NOMO-1 treated with DMSO at 0.1 percent for 48 hours (cell line): ENCODE measurements at regions not wholly inside any gene's neighbourhood (a gene's known extent, or its start where the extent isn't known, plus 50 kb on each side); places are given as distances from the start of the nearest gene placed in this dataset.

ENCODE experiments used
- DNase-seq: peaks from one replicate; lab custom pipeline; 2025; ENCODE audit not compliant: unreplicated experiment; lab: John Stamatoyannopoulos, UW

DNA sequence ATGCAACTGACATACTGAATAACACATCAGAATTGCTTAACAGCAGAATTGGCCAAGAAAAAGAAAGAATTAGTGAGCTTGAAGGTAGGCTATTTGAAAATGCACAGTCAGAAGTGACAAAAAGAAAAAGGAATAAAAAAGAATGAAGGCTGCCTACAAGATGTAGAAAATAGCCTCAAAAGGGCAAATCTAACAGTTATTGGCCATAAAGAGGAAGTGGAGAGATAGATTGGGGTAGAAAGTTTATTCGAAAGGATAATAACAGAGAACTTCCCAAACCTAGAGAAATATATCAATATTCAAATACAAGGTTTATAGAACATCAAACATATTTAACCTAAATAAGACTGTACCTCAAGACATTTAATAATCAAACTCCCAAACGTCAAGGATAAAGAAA is 67.5 kb downstream of the ATP6V1G3 start:
- DNase-seq, result no peak

GRCh38 chr1:198472119-198472518 is 68.4 kb downstream of the ATP6V1G3 start:
- no peak for DNase-seq

GRCh38 chr1:198467907-198468306 is 72.6 kb downstream of the ATP6V1G3 start:
- no peak for DNase-seq

DNA sequence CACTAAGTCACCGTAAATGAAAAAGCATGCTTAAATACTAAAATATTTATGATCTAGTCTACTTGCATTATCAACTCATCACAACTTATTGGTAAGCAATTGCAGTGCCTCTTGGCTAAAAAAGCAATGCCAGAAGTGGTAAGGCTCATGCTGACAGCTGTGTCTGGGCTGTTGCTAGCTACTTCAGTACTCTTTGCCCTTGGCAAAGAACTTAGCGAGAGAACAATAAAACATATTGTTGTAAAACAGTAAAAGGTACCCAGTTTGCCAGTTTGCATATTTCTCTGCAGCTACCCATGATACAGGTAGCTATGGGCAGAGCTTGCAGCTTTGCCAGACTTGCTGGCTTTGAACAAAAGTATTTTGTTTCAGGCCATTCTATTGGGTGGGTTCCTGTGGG is 73.1 kb downstream of the ATP6V1G3 start:
- DNase-seq, result no peak

DNA sequence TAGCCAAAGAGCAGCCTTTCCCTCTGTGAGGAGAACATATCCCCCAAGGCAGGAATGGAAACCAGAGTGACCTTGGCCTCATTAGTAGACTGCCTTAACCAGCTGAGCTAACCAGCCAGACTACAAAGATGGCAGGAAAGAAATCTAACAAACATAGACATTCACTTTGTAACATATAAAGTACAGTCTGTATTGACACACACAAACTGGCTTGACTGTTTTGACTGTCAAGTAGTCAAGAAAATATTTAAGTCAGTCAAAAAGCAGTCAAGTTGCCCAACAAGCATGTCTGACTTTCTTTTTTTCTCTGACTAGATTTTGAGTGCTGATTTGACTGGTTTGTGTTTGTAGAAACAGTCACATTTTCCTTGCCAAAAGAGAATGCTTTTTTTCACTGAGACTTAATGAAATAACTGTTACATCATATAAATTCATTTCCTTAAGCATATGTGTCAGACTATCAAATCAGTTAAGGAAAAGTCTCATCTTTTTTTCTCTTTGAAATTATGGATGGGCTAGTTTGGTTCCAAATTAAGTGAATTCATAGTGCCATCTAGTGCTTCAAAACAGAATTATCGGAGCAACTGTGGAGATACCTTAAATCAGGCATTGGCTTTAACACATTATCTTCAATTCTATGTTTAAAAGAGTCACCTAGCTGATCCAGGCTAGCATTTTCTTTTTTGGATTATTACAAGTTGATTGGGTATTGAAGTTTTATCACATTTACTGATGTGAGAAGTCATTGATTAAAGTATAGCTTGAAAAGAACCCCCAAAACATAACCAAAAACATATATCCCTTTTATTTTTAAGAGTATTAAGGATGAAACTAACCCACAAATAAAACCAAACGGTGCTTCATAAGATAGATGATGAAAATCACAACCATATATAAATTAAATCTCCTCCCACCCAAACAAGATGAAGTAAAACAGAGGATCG is 75.0 kb downstream of the ATP6V1G3 start:
- peak; percentile 51 for DNase-seq

- no peak for DNase-seq
Observed at GRCh38 chr1:198463709-198464108, 76.8 kb downstream of the ATP6V1G3 start.

GRCh38 chr1:198462365-198463019 is 78.0 kb downstream of the ATP6V1G3 start:
- DNase-seq, result no peak

GRCh38 chr1:198455966-198456365 is 84.5 kb downstream of the ATP6V1G3 start:
- no peak for DNase-seq

GRCh38 chr1:198449727-198450433 is 90.6 kb downstream of the ATP6V1G3 start:
- no peak for DNase-seq

GRCh38 chr1:198449261-198449660 is 91.2 kb downstream of the ATP6V1G3 start:
- DNase-seq, result no peak

DNA sequence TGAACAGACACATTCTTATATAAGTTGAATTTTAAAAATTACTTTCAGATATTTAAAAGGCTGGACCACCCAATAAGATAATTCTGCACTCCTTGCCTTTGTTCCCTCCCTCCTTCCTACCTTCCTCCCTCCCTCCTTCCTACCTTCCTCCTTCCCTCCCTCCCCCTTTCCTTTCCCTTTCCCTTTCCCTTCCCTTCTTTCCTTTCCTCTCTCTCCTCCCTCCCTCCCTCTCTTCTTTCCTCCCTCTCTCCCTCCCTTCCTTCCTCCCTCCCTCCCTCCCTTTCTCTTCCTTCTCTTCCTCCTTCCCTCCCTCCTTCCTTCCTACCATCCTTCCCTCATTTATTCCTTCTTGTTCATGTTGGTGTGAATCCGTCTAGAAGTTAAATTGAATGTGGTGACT is 93.0 kb downstream of the ATP6V1G3 start:
- DNase-seq, result no peak

DNA sequence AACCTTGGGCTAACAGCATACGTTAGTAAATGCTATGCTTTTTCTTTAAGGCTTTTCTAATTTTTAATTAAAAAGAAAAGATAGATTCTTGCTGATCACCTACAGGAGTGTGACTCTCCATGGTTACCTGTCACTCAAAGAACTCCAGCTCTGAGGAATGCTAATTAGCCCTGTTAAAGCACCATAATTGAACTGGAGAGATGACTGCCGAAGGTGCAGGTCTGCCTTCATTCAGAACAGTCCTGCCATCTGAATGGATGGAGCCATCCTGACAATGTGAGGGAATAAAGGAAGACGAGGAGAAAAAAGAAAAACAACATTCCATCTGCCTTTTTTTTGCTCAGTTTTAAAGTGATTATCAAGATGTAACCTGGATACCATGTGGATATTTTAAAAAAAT is 94.6 kb downstream of the ATP6V1G3 start:
- DNase-seq, result no peak

GRCh38 chr1:198444792-198445191 is 95.7 kb downstream of the ATP6V1G3 start:
- DNase-seq, result no peak

DNA sequence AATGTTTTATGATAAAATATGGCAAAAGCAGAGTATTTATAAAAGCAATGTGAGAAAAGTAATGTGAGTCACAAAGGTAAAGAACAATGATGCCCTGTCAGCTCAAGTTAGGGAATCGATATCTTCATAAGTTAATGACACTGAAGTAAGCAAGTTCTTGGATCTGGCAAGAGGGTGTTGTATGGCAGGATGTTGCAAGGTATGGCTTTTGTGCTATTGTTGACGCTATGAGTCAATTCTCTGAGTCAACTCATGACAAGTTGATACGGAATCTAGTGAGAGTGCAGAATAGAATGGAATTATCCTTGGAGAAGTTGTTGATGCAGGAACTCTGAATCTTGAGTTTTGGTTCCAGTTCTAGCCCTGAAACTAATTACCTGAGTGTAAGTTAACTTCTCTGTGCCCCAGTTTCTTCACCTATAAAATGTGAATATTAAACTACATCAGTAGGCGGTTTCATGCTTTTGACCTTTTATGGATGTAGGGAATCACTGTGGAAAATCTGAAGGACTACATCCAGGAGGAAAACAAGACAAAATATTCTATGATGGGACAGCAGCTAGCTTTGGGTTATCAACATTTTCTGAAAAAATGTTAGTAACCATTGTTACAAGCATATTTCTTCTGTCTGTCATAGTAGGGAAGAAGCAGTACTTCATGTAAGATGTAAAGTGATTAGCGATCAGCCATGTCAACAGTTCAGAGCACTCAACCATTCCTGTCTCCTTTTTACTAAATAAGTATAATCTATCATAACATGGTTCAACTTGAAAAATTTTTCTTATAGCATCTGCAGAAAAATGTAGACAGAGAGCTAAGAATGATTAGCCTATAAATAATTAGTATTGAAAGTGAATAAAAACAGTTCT is 96.9 kb downstream of the ATP6V1G3 start:
- no peak for DNase-seq

DNA sequence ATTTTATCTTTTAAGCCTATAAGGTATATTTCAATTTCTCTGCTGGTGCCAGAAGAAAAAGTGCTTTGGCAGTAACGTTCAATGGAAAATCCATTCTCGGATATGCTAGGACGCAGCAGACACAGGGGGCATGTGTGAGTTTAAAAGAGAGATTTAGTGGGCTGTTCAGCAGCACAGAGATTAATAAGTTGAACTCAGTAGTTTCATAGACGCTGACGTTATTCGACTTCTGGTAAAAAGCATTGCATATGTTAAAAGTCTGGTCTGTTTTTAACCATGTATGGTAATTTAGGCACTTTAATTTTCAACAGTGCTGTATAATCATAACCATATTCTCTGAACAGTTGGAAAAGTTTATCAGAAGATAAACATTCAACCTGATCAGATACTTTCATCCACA is 99.6 kb downstream of the ATP6V1G3 start:
- no peak for DNase-seq

DNA sequence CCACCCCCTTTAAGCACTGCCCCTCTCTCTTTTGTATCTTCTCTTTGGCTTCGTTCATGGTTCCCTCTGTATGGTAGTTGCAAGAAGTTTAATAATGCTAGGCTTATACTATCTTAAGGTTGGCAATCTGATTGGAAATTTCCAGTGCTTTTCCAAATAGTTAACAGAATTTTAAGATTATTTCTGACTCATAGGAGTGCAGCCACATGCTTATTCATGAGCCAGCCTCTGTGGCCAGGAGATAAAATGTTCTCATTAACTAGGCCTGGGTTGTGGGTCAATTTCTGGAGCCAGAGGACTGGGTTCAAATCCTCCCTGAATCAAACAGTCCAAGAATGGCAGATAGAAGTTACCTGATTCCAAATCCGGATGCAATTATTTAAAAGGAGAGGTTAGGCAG is 103.1 kb downstream of the ATP6V1G3 start:
- no peak for DNase-seq

GRCh38 chr1:198436276-198436675 is 104.2 kb downstream of the ATP6V1G3 start:
- DNase-seq, result no peak

GRCh38 chr1:198435056-198435455 is 105.4 kb downstream of the ATP6V1G3 start:
- no peak for DNase-seq

DNA sequence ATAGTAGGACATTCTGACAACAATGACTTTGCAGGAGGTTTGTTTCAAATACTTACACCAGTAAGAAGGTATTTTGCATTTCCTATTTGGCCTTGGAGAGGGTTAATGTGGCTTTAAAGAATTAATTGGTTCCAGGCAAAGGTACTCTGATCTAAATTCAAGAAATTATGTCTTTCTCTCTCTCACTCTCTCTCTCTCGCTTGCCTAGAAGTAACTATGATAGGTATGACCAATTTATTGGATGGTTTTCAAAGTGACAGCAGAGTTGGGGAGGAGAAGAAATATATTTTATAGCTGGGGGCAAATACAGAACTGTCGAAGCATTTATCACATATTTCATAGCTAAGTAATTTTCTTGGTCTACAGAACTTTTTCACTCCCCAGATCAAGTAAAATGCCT is 116.0 kb downstream of the ATP6V1G3 start:
- no peak for DNase-seq

GRCh38 chr1:198423673-198424072 is 116.8 kb downstream of the ATP6V1G3 start:
- DNase-seq, result no peak

GRCh38 chr1:198417039-198417438 is 123.4 kb downstream of the ATP6V1G3 start:
- DNase-seq, result no peak
